ENCODE measurements at regions not wholly inside any gene's neighbourhood (a gene's known extent, or its start where the extent isn't known, plus 50 kb on each side); places are given as distances from the start of the nearest gene placed in this dataset.

- Histone ChIP-seq H3K4me2 (no peak overlapping the region), H2AFZ (no peak overlapping the region), H3K9me3 (ENCODE audit: low read depth) (no peaks in the 10 kb centered on the region), H3K79me2 (no peaks in the 10 kb centered on the region), H4K20me1 (ENCODE audit: insufficient read depth, poor library complexity, severe bottlenecking) (no peaks in the 10 kb centered on the region), H3K4me1 (ENCODE audit: insufficient read depth) (no peaks in the 10 kb centered on the region), H3K9me2 (replicated peaks; ENCODE audit: insufficient read depth) (no peaks in the 10 kb centered on the region), H3K27me3 (no peaks in the 10 kb centered on the region), H3K36me3 (replicated peaks; ENCODE audit: insufficient read depth, low read depth) (no peaks in the 10 kb centered on the region), H3K27ac (no peak overlapping the region), H3K4me3 (no peak overlapping the region)
- TF ChIP-seq EZH2 (IDR thresholded peaks at IDR 0.05; ENCODE audit: borderline replicate concordance) (no peak), EZH2phosphoT487 (IDR thresholded peaks at IDR 0.05; ENCODE audit: low read depth, severe bottlenecking, unreplicated experiment) (no peak)
- DNase-seq (ENCODE audit: low spot score): no peak
These were observed 169.6 kb upstream of the GADL1 start for GRCh38 chr3:31064021-31064420.

GRCh38 chr3:31065765-31066164 lies 171.3 kb upstream of the GADL1 start:
- H2AFZ ChIP-seq: no peak overlapping the region
- 84% methylated on average over 1 of the region's 1 CpG for WGBS (ENCODE audit: low lambda C conversion rate, missing lambda C conversion rate)
- DNase-seq (ENCODE audit: low spot score): no peak

GRCh38 chr3:31067004-31067403 lies 172.5 kb upstream of the GADL1 start:
- no peaks in the 10 kb centered on the region for H3K9me3 ChIP-seq (ENCODE audit: low read depth)
- TF ChIP-seq CTCF (IDR thresholded peaks at IDR 0.05; ENCODE audit: poor library complexity) (no peak), EZH2phosphoT487 (IDR thresholded peaks at IDR 0.05; ENCODE audit: low read depth, severe bottlenecking, unreplicated experiment) (no peak), EZH2 (IDR thresholded peaks at IDR 0.05; ENCODE audit: borderline replicate concordance) (no peak)
- H3K27ac ChIP-seq: peak overlapping the region; percentile 45
- peak overlapping the region; percentile 37 for H3K4me2 ChIP-seq
- WGBS (ENCODE audit: low lambda C conversion rate, missing lambda C conversion rate): 44% methylated on average over 5 of the region's 5 CpGs
- no peaks in the 10 kb centered on the region for H4K20me1 ChIP-seq (ENCODE audit: insufficient read depth, poor library complexity, severe bottlenecking)
- H3K4me1 ChIP-seq (ENCODE audit: insufficient read depth): no peaks in the 10 kb centered on the region
- no peak overlapping the region for H3K4me3 ChIP-seq
- H3K9me2 ChIP-seq (replicated peaks; ENCODE audit: insufficient read depth): no peaks in the 10 kb centered on the region
- H3K36me3 ChIP-seq (replicated peaks; ENCODE audit: insufficient read depth, low read depth): no peaks in the 10 kb centered on the region
- DNase-seq (ENCODE audit: low spot score): peak; percentile 76
- H3K27me3 ChIP-seq: no peaks in the 10 kb centered on the region
- no peak overlapping the region for H2AFZ ChIP-seq
- H3K79me2 ChIP-seq: no peaks in the 10 kb centered on the region

More at GRCh38 chr3:31065765-31066164, 171.3 kb upstream of the GADL1 start:
- TF ChIP-seq EZH2 (IDR thresholded peaks at IDR 0.05; ENCODE audit: borderline replicate concordance): no peak
- TF ChIP-seq CTCF (IDR thresholded peaks at IDR 0.05; ENCODE audit: poor library complexity): no peak
- no peak for TF ChIP-seq EZH2phosphoT487 (IDR thresholded peaks at IDR 0.05; ENCODE audit: low read depth, severe bottlenecking, unreplicated experiment)
- Histone ChIP-seq H3K4me2 (no peak overlapping the region), H3K9me2 (replicated peaks; ENCODE audit: insufficient read depth) (no peaks in the 10 kb centered on the region), H3K79me2 (no peaks in the 10 kb centered on the region), H4K20me1 (ENCODE audit: insufficient read depth, poor library complexity, severe bottlenecking) (no peaks in the 10 kb centered on the region), H3K27me3 (no peaks in the 10 kb centered on the region), H3K4me1 (ENCODE audit: insufficient read depth) (no peaks in the 10 kb centered on the region), H3K9me3 (ENCODE audit: low read depth) (no peaks in the 10 kb centered on the region), H3K27ac (no peak overlapping the region), H3K36me3 (replicated peaks; ENCODE audit: insufficient read depth, low read depth) (no peaks in the 10 kb centered on the region), H3K4me3 (no peak overlapping the region)

GRCh38 chr3:31075471-31075870 lies 181.0 kb upstream of the GADL1 start:
- Histone ChIP-seq H3K27me3 (no peaks in the 10 kb centered on the region), H2AFZ (no peak overlapping the region)

More at GRCh38 chr3:31075471-31075870, 181.0 kb upstream of the GADL1 start:
- Histone ChIP-seq H3K4me2 (no peak overlapping the region), H3K4me3 (no peak overlapping the region), H3K79me2 (no peaks in the 10 kb centered on the region), H3K9me2 (replicated peaks; ENCODE audit: insufficient read depth) (no peaks in the 10 kb centered on the region), H3K9me3 (ENCODE audit: low read depth) (no peaks in the 10 kb centered on the region), H3K36me3 (replicated peaks; ENCODE audit: insufficient read depth, low read depth) (no peaks in the 10 kb centered on the region), H3K27ac (no peak overlapping the region), H4K20me1 (ENCODE audit: insufficient read depth, poor library complexity, severe bottlenecking) (no peaks in the 10 kb centered on the region), H3K4me1 (ENCODE audit: insufficient read depth) (no peaks in the 10 kb centered on the region)
- TF ChIP-seq EZH2 (IDR thresholded peaks at IDR 0.05; ENCODE audit: borderline replicate concordance) (no peak), CTCF (IDR thresholded peaks at IDR 0.05; ENCODE audit: poor library complexity) (no peak), EZH2phosphoT487 (IDR thresholded peaks at IDR 0.05; ENCODE audit: low read depth, severe bottlenecking, unreplicated experiment) (no peak)
- no peak for DNase-seq (ENCODE audit: low spot score)
- WGBS (ENCODE audit: low lambda C conversion rate, missing lambda C conversion rate): 71% methylated on average over 2 of the region's 2 CpGs
